ENCODE measurements at regions not wholly inside any gene's neighbourhood (a gene's known extent, or its start where the extent isn't known, plus 50 kb on each side); places are given as distances from the start of the nearest gene placed in this dataset.
"Not testable (repeated sequence)": the region's sequence is repeated elsewhere in the genome, so short reads cannot be mapped to it uniquely, and the experiment has no call there.

- WGBS = 73% methylated on average over 6 of the region's 6 CpGs
- DNase-seq; H3K4me1 ChIP-seq (ENCODE audit: control insufficient read depth, insufficient read depth, low read length); H3K4me3 ChIP-seq (ENCODE audit: low read length); H3K27me3 ChIP-seq (ENCODE audit: control insufficient read depth, insufficient read depth); H3K27ac ChIP-seq (ENCODE audit: low read length); H3K9me3 ChIP-seq (ENCODE audit: control insufficient read depth, low read length): not testable (repeated sequence)
- intact Hi-C loops (cut with DNase I) = loop anchor here in 1 of 4 donors (5.0 kb wide), 1 partner anchor 185 kb away; no protein-coding TSS in a partner anchor
- peak; percentile 28 to 31 for ATAC-seq
These were observed 50.6 kb upstream of the ZNG1B start for GRCh38 chr2:113386780-113387433.

- not testable (repeated sequence) for ATAC-seq; H3K9me3 ChIP-seq (ENCODE audit: control insufficient read depth, low read length); H3K4me3 ChIP-seq (ENCODE audit: low read length); H3K27me3 ChIP-seq (ENCODE audit: control insufficient read depth, insufficient read depth); H3K4me1 ChIP-seq (ENCODE audit: control insufficient read depth, insufficient read depth, low read length); DNase-seq; H3K27ac ChIP-seq (ENCODE audit: low read length)
- intact Hi-C loops (cut with DNase I) = loop anchor here in 1 of 4 donors (10.0 kb wide), 1 partner anchor 245 kb away; no protein-coding TSS in a partner anchor
- WGBS = 73% methylated on average over 2 of the region's 2 CpGs
These were observed 57.9 kb upstream of the ZNG1B start for GRCh38 chr2:113379621-113380020.

- peaks cover 1% of the 10 kb centered on the region for H3K4me1 ChIP-seq (ENCODE audit: control insufficient read depth, insufficient read depth, low read length)
- intact Hi-C loops (cut with DNase I) = loop anchor here in 1 of 4 donors (10.0 kb wide), 1 partner anchor 242 kb away; no protein-coding TSS in a partner anchor
- ATAC-seq (peak in 1 of 2 donors; percentile 48), DNase-seq (no peak)
- WGBS = 84% methylated on average over 3 of the region's 3 CpGs
- H3K27me3 ChIP-seq (ENCODE audit: control insufficient read depth, insufficient read depth) = no peaks in the 10 kb centered on the region
- H3K9me3 ChIP-seq (ENCODE audit: control insufficient read depth, low read length) = no peaks in the 10 kb centered on the region
- no peak overlapping the region for H3K4me3 ChIP-seq (ENCODE audit: low read length)
- H3K27ac ChIP-seq (ENCODE audit: low read length) = no peak overlapping the region
These were observed 60.5 kb upstream of the ZNG1B start for GRCh38 chr2:113376913-113377445.

GRCh38 chr2:113376253-113376912, 61.1 kb upstream of the ZNG1B start:
- DNase-seq = no peak
- Histone ChIP-seq H3K27ac (ENCODE audit: low read length) (no peak overlapping the region), H3K4me3 (ENCODE audit: low read length) (no peak overlapping the region), H3K27me3 (ENCODE audit: control insufficient read depth, insufficient read depth) (no peaks in the 10 kb centered on the region), H3K4me1 (ENCODE audit: control insufficient read depth, insufficient read depth, low read length) (peaks cover 1% of the 10 kb centered on the region), H3K9me3 (ENCODE audit: control insufficient read depth, low read length) (no peaks in the 10 kb centered on the region)
- ATAC-seq = no peak
- WGBS = 80% methylated on average over 2 of the region's 2 CpGs
- intact Hi-C loops (cut with DNase I) = loop anchor here in 1 of 4 donors (10.0 kb wide), 1 partner anchor 242 kb away; no protein-coding TSS in a partner anchor

- intact Hi-C loops (cut with DNase I) = loop anchor here (5.0 to 10.0 kb wide), 5 partner anchors 123 to 240 kb away; no protein-coding TSS in a partner anchor
- 10% methylated on average over 4 of the region's 4 CpGs for WGBS
- DNase-seq; H3K27ac ChIP-seq (ENCODE audit: low read length); H3K4me1 ChIP-seq (ENCODE audit: control insufficient read depth, insufficient read depth, low read length); ATAC-seq; H3K27me3 ChIP-seq (ENCODE audit: control insufficient read depth, insufficient read depth); H3K4me3 ChIP-seq (ENCODE audit: low read length); H3K9me3 ChIP-seq (ENCODE audit: control insufficient read depth, low read length): not testable (repeated sequence)
These were observed 62.6 kb upstream of the ZNG1B start for GRCh38 chr2:113374857-113375256.

- H3K27me3 ChIP-seq (ENCODE audit: control insufficient read depth, insufficient read depth); H3K4me3 ChIP-seq (ENCODE audit: low read length); ATAC-seq; H3K9me3 ChIP-seq (ENCODE audit: control insufficient read depth, low read length); H3K4me1 ChIP-seq (ENCODE audit: control insufficient read depth, insufficient read depth, low read length); H3K27ac ChIP-seq (ENCODE audit: low read length); DNase-seq: not testable (repeated sequence)
- WGBS = 81% methylated on average over 14 of the region's 14 CpGs
- intact Hi-C loops (cut with DNase I) = loop anchor here (5.0 to 10.0 kb wide), 5 partner anchors 120 to 238 kb away; no protein-coding TSS in a partner anchor
These were observed 65.1 kb upstream of the ZNG1B start for GRCh38 chr2:113372258-113372834.

GRCh38 chr2:113370478-113371091, 66.9 kb upstream of the ZNG1B start:
- WGBS = 12% methylated on average over 9 of the region's 9 CpGs
- intact Hi-C loops (cut with DNase I) = loop anchor here (2.0 to 10.0 kb wide), 6 partner anchors 118 to 236 kb away; no protein-coding TSS in a partner anchor
- ATAC-seq (peak; percentile 82 to 90), DNase-seq (peak; percentile 63 to 77 (median 74))
- H3K4me3 ChIP-seq (ENCODE audit: low read length) = no peak overlapping the region
- no peaks in the 10 kb centered on the region for H3K27me3 ChIP-seq (ENCODE audit: control insufficient read depth, insufficient read depth)
- H3K9me3 ChIP-seq (ENCODE audit: control insufficient read depth, low read length) = no peaks in the 10 kb centered on the region
- no peak overlapping the region for H3K27ac ChIP-seq (ENCODE audit: low read length)
- peaks cover 1% of the 10 kb centered on the region for H3K4me1 ChIP-seq (ENCODE audit: control insufficient read depth, insufficient read depth, low read length)

- ATAC-seq (no peak), DNase-seq (no peak)
- H3K27ac ChIP-seq (ENCODE audit: low read length) = no peak overlapping the region
- H3K27me3 ChIP-seq (ENCODE audit: control insufficient read depth, insufficient read depth) = no peaks in the 10 kb centered on the region
- intact Hi-C loops (cut with DNase I) = loop anchor here (2.0 to 10.0 kb wide), 6 partner anchors 118 to 235 kb away; no protein-coding TSS in a partner anchor
- no peak overlapping the region for H3K4me3 ChIP-seq (ENCODE audit: low read length)
- 66% methylated on average over 5 of the region's 5 CpGs for WGBS
- H3K9me3 ChIP-seq (ENCODE audit: control insufficient read depth, low read length) = no peaks in the 10 kb centered on the region
- peaks cover 1% of the 10 kb centered on the region for H3K4me1 ChIP-seq (ENCODE audit: control insufficient read depth, insufficient read depth, low read length)
These were observed 67.5 kb upstream of the ZNG1B start for GRCh38 chr2:113370030-113370429.

GRCh38 chr2:113368581-113368980, 68.9 kb upstream of the ZNG1B start:
- intact Hi-C loops (cut with DNase I) = loop anchor here in 1 of 4 donors (5.0 kb wide), 1 partner anchor 166 kb away; no protein-coding TSS in a partner anchor
- not testable (repeated sequence) for H3K9me3 ChIP-seq (ENCODE audit: control insufficient read depth, low read length); H3K4me1 ChIP-seq (ENCODE audit: control insufficient read depth, insufficient read depth, low read length); DNase-seq; H3K27me3 ChIP-seq (ENCODE audit: control insufficient read depth, insufficient read depth); H3K4me3 ChIP-seq (ENCODE audit: low read length); H3K27ac ChIP-seq (ENCODE audit: low read length)
- peak in 1 of 2 donors; percentile 34 for ATAC-seq

- not testable (repeated sequence) for H3K9me3 ChIP-seq (ENCODE audit: control insufficient read depth, low read length); DNase-seq; H3K27ac ChIP-seq (ENCODE audit: low read length); ATAC-seq; H3K4me3 ChIP-seq (ENCODE audit: low read length); H3K4me1 ChIP-seq (ENCODE audit: control insufficient read depth, insufficient read depth, low read length); H3K27me3 ChIP-seq (ENCODE audit: control insufficient read depth, insufficient read depth)
- intact Hi-C loops (cut with DNase I) = loop anchor here in 1 of 4 donors (5.0 kb wide), 1 partner anchor 165 kb away; no protein-coding TSS in a partner anchor
- WGBS = 74% methylated on average over 4 of the region's 4 CpGs
These were observed 70.7 kb upstream of the ZNG1B start for GRCh38 chr2:113366821-113367220.

Data from right cardiac atrium (tissue), 5 donors.